ENCODE measurements at regions not wholly inside any gene's neighbourhood (a gene's known extent, or its start where the extent isn't known, plus 50 kb on each side); places are given as distances from the start of the nearest gene placed in this dataset.

DNA sequence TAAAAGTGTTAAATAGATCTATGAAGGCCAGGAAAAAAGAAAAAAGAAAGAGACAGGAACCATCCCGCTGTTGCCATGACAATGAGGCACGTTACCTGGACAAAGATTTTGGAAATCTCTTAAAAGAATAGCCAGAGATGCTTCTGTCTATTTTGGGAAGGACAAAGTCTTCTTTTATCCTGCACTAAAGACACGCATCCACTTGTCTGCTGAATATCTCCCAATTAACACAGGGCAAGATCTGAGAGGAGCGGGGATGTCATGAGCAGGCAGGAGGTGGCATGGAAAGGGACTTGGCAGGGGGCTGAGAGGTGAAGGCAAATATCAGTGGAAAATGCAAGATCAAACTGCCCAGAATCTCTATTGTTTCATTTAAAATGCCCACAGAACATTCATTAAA is 153.8 kb upstream of the BLID start:
- intact Hi-C loops (cut with DNase I), result no loop called here
- no peak for DNase-seq
- no peak for ATAC-seq

DNA sequence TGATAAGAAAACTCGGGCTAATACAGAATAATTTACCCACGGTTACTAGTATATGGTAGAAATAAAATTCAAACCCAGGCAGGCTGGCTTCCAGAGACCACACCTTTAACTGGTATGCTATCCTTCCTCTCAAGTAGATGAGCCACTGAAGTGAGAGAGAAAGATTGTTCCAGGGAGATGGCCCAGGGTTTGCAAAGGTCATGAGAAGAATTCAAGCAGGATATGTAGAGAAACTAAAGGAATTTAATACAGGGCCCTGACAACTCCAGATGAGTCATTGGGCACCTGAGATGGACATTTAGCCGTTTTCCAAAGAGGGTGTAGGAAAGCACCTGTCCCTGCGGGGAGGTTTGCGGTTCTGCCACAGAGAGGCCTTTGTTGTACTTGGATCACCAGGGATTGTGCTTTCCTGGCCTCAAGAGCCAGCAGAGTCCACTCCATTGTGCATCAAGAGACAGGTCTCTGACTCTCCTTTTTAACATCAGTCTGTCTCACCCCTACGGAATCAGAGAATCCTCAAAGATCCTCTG is 152.7 kb upstream of the BLID start:
- ATAC-seq (no peak), DNase-seq (no peak)
- intact Hi-C loops (cut with DNase I), result no loop called here

DNA sequence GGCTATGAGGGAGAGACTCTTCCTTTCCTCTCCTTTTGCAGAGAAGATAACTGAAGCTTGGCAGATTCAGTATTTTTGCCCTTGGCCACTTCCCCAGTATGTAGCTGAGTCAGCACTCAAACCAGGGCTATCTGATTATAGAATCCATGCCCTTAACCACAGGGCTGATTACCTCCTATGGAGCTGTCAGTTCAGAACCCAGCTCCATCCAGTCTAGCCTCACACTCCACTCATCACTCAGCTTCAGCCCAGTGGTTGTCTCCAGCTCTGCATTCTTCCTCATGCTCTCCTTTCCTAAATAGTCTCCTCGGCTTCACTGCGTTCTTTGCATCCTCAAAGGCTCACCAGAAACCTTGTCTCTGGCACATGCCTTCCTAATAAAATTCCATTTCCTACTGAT is 151.6 kb upstream of the BLID start:
- intact Hi-C loops (cut with DNase I), result no loop called here
- DNase-seq (no peak), ATAC-seq (peak; percentile 53 to 99)

DNA sequence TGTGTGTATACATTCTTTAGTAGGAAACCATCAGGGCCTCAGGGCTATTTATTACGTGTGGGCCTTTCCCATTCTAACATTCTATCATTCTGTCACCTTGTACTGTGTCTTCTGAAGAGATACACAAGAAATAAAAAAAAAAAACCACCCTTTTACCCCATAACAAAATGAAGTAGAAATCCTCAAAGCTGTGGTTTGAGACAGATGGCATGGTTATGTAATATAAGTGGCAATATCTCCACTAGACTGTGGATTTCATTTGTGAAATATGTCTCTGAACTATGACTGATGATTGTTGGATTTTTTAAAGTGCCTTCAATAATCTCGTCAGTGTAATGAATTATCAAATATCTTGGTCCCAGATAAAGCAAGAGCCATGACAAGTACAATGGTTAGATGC is 150.0 kb upstream of the BLID start:
- no peak for ATAC-seq
- intact Hi-C loops (cut with DNase I), result no loop called here
- no peak for DNase-seq

- ATAC-seq (no peak), DNase-seq (no peak)
- intact Hi-C loops (cut with DNase I), result no loop called here
Observed at GRCh38 chr11:122264121-122264520, 148.1 kb upstream of the BLID start.

- peak in 1 of 2 donors; percentile 12 for ATAC-seq
Observed at GRCh38 chr11:122261546-122261945, 145.5 kb upstream of the BLID start.

DNA sequence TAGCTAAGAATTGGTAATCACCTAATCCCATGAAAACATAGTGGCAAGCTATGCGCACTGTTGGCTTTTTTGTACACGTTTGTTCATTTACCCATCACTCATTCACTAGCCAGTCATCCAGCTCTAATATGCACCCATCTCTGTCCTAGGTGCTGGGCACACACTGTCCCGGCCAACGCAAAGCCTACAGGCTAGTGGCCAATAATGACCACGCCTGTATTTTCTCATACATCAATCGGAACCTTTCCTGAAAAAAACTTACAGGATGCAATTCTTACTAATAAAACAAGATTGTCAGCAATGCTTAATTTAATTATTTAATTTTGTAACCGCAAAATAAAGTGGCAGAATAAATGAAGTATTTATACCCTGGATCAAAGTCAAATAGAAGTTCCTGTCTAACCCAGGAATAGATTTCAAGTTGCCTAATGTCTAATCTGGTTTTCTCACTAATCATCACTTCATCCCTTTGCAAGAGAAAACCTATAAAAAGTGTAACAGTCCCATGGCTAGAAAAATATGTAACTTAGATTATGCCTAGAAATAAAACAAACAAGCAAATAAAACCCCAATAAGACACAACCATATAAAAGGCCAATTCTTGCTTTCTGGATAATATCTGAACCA is 143.3 kb upstream of the BLID start:
- ATAC-seq (peak; percentile 61 to 63), DNase-seq (no peak)
- intact Hi-C loops (cut with DNase I), result no loop called here

More at GRCh38 chr11:122261546-122261945, 145.5 kb upstream of the BLID start:
- DNase-seq, result no peak
- intact Hi-C loops (cut with DNase I), result no loop called here

GRCh38 chr11:122258446-122259194 is 142.6 kb upstream of the BLID start:
- no peak for DNase-seq
- intact Hi-C loops (cut with DNase I), result no loop called here
- no peak for ATAC-seq

DNA sequence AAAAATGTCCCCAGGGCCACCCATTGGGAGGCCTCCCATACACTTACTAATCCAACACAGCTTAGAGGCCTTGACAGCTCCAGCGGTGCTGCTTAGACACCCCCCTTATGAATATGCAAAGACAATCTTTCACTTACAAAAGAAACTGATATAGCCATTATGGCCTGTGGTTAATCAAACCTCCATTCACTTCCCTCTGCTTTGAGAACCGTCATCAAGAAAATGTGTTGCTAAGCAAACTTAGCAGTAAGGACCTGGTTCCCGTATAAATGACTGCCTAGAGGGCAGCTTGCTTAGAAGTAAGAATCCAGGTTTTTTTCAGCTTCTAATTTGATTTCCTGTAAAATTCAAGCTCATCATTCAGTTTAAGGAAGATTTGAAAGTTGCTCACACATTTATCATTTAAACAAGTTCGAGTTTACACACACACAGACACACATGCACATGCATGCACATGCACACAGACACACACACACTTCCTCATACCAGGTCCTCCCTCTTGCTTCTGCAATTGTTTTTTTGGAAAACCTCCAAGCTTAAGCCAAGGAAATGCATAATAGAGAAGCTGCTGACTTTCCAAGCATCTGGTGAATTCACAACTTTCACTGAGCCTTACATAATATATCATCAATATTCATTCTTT is 137.7 kb upstream of the BLID start:
- ATAC-seq, result peak; percentile 47 to 76
- intact Hi-C loops (cut with DNase I), result no loop called here

GRCh38 chr11:122248939-122249338 is 132.9 kb upstream of the BLID start:
- peak in 1 of 2 donors; percentile 92 for ATAC-seq
- intact Hi-C loops (cut with DNase I), result no loop called here
- DNase-seq, result no peak

More for the DNA sequence above, 137.7 kb upstream of the BLID start:
- DNase-seq, result no peak

DNA sequence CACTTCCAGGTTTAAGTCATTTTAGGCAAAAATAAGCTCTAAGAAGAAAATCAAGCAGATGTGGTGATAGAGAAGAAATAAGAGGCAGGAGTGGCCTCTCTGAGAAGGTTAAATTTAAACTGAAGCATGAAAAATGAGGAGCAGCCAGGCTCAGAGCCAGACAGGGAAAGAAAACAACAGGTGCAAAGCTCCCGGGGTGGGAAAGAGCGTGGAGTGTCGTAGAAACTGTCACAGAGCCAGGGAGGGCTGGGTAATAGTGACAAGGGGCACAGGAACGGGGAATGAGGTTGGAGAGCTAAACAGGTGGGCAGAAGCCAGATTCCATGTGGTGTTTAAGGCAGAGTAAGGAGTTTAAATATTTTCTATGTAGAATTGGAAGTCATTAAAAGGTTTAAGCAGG is 132.1 kb upstream of the BLID start:
- DNase-seq (no peak), ATAC-seq (peak in 1 of 2 donors; percentile 23)
- intact Hi-C loops (cut with DNase I), result no loop called here

- ATAC-seq, result no peak
Observed at GRCh38 chr11:122246874-122247273, 130.9 kb upstream of the BLID start.

DNA sequence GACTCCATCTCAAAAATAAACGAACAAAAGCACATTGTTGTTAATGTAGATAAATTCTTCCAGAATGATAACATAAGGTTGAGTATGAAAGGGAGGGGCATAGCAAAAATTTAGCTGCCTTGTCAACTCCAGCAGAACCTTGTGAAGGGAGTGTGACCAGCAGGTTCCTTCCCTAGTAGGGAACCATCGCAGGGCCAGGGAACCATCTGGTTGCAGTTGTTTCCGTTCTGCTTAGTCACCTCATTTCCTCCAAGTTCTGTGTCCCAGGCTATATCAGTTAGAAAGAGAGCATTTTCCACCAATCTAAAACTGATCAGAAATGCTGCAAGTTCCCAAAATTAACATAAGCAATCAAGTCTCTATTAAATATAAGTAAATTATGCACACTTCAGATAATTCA is 126.7 kb upstream of the BLID start:
- intact Hi-C loops (cut with DNase I), result no loop called here
- ATAC-seq, result peak in 1 of 2 donors; percentile 37
- DNase-seq, result no peak

More at GRCh38 chr11:122246874-122247273, 130.9 kb upstream of the BLID start:
- intact Hi-C loops (cut with DNase I), result no loop called here
- no peak for DNase-seq

GRCh38 chr11:122241566-122241965 is 125.6 kb upstream of the BLID start:
- DNase-seq (no peak), ATAC-seq (no peak)
- intact Hi-C loops (cut with DNase I), result no loop called here

GRCh38 chr11:122240638-122241037 is 124.6 kb upstream of the BLID start:
- intact Hi-C loops (cut with DNase I), result no loop called here
- DNase-seq (no peak), ATAC-seq (no peak)

GRCh38 chr11:122235615-122236014 is 119.6 kb upstream of the BLID start:
- intact Hi-C loops (cut with DNase I), result no loop called here
- DNase-seq (no peak), ATAC-seq (peak in 1 of 2 donors; percentile 53)

DNA sequence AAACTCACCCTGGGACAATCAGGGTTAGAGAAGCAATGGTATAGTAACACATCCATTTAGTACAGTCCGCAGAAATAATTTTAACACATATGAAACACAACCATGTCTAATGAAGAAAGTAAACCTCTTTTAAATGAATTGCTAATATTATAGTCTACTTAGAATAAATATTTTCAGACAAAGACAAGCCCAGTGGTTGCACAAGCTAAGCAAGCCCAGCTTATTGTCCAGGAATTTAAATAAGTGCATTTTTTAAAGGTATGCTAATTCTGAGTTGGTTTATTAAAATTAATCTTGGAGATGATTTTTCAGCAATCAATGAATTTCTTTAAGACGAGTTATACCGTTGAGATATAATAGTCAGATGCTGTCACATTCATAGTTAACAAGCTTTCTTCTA is 118.8 kb upstream of the BLID start:
- intact Hi-C loops (cut with DNase I), result no loop called here
- ATAC-seq (no peak), DNase-seq (no peak)

GRCh38 chr11:122234257-122234656 is 118.2 kb upstream of the BLID start:
- DNase-seq (no peak), ATAC-seq (no peak)
- intact Hi-C loops (cut with DNase I), result no loop called here

GRCh38 chr11:122232985-122233384 is 117.0 kb upstream of the BLID start:
- ATAC-seq (no peak), DNase-seq (no peak)
- intact Hi-C loops (cut with DNase I), result no loop called here

- no peak for ATAC-seq
- intact Hi-C loops (cut with DNase I), result no loop called here
Observed at GRCh38 chr11:122230385-122230755, 114.4 kb upstream of the BLID start.

More at GRCh38 chr11:122230385-122230755, 114.4 kb upstream of the BLID start:
- no peak for DNase-seq

All from left cardiac atrium (tissue), 4 donors.